ENCODE measurements at regions not wholly inside any gene's neighbourhood (a gene's known extent, or its start where the extent isn't known, plus 50 kb on each side); places are given as distances from the start of the nearest gene placed in this dataset.

DNA sequence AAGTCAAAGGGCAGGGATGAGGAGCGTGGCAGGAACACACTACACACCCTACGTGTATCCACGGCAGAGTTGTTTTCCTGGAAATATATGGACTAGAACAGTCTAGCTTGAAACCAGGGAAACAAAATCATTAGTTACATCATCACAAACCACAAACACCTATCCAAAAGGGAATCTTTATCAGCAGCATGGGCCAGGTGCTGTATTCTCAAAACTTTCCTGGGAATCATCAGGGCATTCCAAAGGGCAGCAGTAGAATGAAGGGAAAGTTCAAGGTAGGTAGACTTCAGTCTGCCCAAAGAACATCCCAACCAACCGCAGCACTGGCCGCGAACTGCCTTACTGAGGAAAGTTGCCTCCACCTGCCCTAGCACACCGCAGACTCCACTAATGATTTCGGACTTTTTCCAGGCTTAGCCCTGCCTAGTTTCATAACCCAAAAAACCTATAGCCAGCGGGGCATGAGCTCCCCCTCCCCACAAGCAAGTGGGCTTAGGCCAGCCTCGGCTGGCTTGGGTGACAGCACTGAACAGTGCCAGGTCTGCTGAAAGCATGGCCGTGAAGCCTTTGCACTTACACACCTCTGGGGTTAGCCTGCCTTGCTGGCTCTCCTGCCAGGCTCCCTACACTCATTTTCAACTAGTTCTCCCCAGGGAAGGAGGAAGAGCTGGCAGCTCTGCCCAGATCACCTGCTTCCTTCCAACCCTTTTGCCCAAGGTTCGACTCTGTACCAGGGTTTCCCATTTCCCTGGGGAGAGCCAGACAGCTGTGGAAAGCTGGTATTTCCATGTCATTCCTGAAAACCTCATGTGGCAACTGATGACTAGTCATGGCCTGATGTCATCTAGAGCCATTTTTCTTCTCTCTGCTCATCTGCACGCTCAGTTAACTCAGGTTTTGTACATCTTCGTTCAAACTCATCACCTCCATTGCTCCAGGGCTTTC, 77.3 kb upstream of the UBAC2 start:
- DNase-seq (ENCODE audit: low spot score) = peak; percentile 43

DNA sequence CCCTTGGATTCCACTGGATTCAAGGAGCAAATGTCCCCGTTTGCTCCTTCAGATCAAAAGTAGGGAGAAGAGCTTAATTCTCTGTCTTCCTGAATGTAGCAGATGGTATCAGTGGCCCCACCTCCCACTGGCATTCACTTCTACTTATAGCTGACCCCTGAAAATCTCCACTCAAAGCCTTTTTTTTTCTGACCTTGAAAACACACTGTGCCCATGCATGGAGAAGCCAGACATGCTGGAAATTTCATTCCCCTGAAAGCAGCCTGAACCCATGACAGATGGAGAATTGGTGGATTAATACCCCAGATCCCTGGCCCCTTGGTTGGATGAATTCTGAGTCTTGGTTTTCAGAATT, 76.6 kb upstream of the UBAC2 start:
- no peak for DNase-seq (ENCODE audit: low spot score)

DNA sequence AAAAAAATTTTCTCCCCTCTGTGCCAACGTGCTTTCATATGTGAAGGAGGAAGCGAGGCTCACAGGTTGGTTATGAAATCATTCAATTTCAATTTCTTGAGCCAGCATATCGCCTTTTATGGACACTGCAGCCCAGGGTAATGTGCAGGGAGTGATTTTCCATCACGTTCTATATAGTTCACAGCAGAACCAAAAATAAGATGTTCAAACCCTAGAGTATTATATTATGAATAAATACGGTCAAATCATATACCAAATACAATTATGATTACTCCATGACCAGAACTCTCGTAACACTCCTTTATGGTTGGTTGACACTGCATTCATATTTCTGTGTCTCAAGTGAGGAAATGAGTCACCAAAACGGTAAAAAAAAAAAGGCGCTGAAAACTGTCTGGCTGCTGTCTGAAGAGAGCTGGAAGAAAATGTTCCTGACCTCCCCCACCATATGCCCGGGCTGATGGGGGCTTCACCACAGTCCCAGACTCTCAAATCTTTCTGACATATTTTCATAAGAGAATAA, 75.8 kb upstream of the UBAC2 start:
- DNase-seq (ENCODE audit: low spot score) = peak; percentile 9

DNA sequence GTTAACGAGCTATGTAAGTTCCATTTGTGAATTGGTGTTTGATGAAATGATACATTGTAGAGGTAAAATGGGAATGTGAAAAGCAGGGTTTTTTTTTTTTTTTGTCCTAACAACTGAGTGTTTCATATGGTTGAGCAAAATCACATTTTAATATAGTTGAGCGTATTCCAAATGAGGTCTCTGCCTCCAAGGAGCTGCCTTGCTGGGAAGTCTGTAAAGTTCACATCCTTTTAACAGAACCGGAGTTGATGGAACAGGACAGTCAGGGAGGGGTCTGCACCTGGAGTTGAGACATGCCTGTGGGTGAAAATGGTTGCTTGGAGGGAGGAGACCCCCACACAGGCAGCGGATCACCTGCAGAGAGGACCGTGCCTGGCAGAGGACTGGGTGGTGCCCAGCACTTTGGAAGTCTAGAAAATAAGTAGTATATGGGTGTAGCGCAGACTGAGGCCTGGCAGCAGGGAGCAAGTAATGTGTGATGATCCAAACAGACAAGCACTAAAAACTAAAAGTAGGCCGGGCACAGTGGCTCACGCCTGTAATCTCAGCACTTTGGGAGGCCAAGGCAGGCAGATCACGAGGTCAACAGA, 75.2 kb upstream of the UBAC2 start:
- DNase-seq (ENCODE audit: low spot score) = no peak

DNA sequence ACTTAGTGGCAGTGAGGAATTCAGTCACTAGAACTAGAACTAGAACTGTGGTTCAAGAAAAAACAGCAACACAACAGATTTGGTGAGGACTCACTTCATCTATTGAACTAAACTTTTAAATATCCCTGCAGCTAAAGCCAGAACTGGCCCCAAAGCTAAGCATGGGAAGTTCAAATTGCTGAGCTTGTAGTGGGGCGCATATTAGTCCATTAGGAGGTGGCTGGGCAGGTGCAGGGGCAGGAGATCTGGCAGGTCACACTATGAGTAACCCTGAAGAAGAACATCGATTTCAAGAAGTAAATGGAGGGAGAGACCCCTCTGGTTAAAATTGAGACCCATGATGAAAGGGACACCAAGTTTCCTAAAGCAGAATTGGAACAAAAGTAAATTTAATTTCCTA, 73.8 kb upstream of the UBAC2 start:
- no peak for DNase-seq (ENCODE audit: low spot score)

DNA sequence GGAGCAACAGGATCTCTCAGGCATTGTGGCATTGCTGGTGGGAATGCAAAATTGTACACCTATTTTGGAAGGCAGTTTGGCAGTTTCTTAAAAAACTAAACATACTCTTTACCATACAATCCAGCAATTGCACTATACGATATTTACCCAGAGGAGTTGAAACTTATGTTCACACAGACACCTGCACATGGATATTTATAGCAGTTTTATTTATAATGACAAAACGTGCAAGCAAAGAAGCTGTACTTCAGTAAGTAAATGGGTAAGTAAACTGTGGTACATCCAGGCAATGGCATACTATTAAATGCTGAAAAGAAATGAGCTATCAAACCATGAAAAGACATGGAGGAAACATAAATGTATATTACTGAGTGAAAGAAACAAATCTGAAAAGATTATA, 71.6 kb upstream of the UBAC2 start:
- DNase-seq (ENCODE audit: low spot score) = no peak

DNA sequence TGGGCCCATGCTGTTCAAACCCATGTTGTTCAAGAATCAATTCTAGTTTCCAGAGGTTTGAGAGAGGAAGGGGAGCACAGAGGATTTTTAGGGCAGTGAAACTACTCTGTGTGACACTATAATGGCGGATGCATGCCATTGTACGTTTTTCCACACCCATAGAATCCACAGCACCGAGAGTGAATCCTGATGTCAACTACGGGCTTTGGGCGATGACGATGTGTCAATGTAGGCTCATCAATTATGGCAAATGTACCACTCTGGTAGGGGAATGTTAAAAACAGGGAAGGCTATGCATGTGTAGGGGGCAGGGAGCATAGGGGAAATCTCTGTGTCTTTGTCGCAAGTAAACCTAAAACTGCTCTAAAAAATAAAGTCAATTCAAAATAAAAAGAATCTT, 70.7 kb upstream of the UBAC2 start:
- no peak for DNase-seq (ENCODE audit: low spot score)

DNA sequence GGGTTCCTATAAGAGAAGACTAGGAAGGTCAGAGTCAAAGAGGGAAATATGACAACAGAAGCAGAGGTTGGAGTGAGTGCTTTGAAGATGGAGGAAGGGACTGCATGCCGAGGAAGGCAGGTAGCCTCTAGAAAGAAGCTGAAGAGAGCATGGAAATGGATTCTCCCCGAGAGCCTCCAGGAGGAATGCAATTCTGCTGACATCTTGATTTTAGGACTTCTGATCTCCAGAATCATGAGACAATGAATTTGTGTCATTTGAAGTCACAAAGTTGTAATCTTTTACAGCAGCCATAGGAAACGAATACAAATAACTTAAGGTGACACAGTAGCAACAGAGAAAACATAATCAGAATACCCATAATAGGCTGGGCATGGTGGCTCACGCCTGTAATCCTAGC, 69.2 kb upstream of the UBAC2 start:
- no peak for DNase-seq (ENCODE audit: low spot score)

DNA sequence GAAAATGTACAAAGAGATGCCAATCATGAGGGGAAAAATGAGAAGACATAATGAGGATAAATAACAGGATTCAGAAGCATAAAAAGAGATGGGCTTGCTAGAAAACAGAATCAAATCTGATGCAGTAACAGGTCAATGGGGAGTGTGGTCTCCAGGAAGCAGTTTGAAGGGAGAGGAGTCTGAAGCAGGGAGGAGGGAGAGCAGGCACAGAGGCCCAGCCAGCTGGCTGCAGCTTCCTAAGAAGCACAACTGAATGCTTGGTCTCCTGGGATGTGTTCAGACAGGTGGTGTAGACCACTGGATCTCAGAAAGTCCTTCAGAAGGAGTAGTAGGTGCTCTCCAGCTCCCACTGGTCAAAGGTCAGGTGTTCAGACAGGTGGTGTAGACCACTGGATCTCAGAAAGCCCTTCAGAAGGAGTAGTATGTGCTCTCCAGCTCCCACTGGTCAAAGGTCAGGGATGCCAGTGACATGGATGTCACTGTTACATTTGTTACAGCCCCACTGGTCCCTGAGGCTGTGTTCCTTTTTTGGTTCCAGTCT, 68.3 kb upstream of the UBAC2 start:
- no peak for DNase-seq (ENCODE audit: low spot score)

DNA sequence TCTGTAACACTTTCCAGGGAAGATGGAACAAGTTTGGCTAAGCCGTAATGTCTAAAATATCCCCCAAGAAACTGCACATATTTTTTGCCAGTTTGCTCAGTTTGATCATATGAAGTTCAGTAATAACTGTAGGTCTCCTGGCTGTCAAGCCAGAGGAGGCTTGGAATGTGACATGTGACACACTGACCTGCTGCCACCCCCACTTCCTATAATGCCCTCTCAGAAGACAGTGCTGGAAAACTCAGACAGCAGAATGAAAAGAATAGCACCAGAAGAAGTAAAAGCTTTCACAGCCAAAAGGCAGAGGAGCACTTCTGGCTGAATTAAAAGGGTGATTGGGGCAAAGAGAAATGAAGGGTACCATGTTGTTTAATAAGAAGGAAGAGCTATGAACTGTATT, 67.4 kb upstream of the UBAC2 start:
- DNase-seq (ENCODE audit: low spot score) = no peak

DNA sequence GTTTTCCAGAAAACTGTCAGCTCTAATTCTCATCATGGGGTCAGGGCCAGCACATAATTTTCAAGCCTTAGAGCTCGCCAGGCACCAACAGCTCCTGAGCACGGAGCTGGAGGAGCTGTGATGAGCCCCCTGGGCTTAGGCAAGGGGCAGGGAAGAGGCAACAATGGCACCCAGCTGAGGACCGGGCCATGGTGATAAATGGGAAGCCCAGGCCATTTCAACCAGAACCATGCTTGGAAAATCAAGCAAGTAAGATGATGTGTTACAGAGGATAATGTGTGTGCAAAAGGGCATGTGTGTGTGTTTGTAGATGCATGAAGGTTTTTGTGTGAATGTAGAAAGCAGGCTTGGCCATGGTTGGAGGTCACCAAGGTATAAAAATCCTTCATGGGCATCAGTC, 66.8 kb upstream of the UBAC2 start:
- DNase-seq (ENCODE audit: low spot score) = no peak

DNA sequence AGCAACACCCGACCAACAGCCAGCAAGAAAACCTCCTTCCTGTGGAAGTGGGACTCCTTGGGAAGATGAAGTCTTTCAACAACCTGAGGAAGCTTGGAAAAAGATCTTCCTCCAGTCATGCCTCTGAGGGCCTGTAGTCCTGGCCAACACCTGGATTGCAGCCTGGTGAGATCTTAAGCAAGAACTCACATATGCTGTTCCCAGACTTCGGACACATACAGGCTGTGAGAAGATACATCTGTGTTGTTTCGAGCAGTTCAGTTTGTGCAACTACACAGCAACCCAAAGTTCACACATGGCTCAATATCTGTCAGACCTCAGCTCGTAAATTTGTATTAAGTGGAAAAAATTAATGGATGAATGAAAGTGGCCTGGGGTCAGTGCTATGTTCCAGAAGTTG, 65.1 kb upstream of the UBAC2 start:
- DNase-seq (ENCODE audit: low spot score) = no peak

DNA sequence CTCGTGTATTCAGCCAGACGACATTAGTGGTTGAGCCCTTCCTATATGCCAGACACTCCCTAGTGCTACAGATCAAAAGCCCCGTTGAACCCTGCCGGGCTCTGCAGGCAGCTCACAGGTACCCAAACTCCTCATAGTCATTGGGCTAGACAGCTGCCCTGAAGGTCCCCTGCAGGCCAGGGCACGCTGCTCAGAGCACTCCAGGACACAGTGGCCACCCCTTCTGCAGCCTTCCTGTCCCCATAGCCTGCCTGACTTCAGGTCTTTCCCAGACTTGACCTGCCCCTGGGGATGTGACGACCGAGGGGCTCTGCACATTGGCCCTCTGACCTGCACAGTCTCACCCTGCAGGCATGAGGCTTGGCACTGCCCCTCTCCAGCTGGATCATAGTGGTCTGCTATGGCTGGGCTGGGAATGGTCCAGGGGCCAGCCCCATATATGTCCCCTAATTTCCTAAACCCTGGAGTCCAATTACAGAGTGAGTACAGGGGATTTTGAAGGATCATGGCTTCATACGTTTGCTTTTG, 64.2 kb upstream of the UBAC2 start:
- no peak for DNase-seq (ENCODE audit: low spot score)

DNA sequence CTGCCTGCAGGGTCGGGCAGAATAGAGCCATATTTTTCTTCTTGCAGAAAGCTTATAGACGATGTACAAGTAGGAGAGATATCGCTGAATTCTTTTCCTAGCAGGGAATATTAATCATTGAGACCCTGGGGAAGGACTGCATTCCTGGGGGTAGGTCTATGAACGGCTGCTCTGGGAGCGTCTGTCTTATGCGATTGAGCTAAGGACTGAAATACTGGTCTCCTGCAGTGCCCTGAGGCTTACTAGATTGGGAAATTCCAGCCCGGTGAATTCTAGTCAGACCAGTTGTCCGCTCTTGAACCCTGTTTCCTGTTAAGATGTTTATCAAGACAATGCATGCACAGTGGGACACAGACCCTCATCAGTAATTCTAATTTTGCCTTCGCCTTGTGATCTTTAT, 59.8 kb upstream of the UBAC2 start:
- DNase-seq (ENCODE audit: low spot score) = no peak

DNA sequence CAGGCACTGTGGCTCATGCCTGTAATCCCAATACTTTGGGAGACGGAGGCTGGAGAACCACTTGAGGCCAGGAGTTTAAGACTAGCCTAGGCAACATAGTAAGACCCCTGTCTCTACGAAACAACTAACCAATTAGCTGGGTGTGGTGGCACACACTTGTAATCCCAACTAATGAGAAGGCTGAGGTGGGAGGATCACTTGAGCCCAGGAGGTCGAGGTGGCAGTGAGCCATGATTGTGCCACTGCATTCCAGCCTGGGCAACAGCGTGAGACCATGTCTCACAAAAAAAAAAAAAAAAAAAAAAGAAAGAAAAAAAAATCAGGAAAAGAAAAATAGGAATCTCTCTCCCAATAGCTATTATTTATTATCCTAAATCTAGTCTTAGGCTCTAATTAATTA, 56.8 kb upstream of the UBAC2 start:
- DNase-seq (ENCODE audit: low spot score) = no peak

DNA sequence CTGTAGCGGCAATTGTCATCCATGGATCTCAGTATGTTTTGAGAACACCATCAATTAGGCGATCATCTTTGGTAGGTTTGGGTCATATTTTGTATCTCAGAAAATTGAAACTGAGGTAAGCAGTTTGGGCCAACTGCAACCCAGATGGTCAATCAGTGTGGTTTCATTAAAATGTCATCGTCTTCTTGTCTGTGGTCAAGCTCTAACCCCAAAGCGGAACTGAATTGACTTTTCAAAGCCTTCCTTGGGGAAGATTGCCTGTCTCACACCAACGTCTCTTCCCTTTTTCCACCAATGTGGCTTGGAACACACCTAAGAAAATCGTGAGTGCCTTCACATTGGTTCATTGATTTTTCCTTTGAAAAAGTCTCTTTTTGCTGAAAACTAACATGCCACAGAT, 56.3 kb upstream of the UBAC2 start:
- no peak for DNase-seq (ENCODE audit: low spot score)

DNA sequence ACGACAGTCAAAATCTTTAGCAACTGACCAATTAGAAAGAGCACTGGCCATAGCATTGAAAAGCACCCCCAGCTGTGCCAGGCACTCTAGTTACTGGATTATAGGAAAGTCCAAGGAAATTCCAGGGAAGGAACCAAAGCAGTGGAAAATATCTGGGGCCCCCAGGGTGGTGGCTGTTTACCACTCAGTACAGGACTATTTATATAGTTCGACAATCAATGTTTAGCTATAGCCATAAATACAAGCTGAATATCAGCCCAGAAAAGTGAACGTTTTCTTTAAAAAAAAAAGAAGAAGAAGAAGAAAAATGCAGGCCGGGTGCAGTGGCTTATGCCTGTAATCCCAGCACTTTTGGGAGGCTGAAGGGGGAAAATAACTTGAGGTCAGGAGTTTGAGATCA, 55.2 kb upstream of the UBAC2 start:
- DNase-seq (ENCODE audit: low spot score) = no peak

DNA sequence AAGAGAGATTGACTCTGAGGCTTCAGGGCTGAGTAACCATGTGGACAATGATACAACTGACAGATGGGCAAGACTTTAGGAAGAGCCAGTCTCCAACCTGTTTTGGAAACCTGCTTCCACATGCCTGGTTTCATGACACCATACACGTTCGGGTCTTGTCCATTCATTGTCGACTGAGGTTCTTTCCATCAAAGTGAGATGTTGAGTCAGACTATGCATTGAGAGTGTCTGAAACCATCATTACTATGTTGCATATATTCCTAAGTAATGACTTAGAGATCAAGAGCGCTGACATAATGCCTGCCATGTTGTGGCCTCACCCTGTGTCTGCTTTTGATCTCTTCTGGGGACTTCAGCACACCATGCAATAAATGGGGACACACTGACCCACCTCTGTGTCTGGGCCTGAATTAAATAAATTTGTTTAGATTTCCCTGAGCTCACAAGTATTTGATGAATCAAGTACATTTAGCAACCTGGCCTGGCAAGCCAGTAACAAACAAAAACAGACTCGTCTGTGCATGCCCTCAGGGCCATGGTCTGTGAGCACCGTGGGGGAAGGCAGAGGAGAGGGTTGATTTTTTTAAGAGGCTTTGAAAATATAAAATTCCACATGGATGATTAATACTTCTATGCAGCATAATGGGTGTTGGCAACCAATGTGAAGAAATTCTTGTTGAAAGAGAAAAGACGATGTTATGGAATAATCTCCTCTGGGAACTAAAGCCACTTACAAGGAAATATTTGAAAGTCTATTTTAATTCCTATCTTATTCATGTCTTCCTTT, 49.9 kb upstream of the UBAC2 start:
- peak; percentile 40 for DNase-seq (ENCODE audit: low spot score)

All from kidney tubule cell (primary cell).